HG03025 (cell line): ENCODE measurements at regions not wholly inside any gene's neighbourhood (a gene's known extent, or its start where the extent isn't known, plus 50 kb on each side); places are given as distances from the start of the nearest gene placed in this dataset.
"Not testable (repeated sequence)": the region's sequence is repeated elsewhere in the genome, so short reads cannot be mapped to it uniquely, and the experiment has no call there.

Source experiments
- ATAC-seq: cut with Tn5 transposase; IDR thresholded peaks from one replicate; pipeline ENCODE4 v1.9.1; 2021; ENCODE audit warnings: mild to moderate bottlenecking, moderate library complexity; ENCODE audit not compliant: unreplicated experiment, low FRiP score

DNA sequence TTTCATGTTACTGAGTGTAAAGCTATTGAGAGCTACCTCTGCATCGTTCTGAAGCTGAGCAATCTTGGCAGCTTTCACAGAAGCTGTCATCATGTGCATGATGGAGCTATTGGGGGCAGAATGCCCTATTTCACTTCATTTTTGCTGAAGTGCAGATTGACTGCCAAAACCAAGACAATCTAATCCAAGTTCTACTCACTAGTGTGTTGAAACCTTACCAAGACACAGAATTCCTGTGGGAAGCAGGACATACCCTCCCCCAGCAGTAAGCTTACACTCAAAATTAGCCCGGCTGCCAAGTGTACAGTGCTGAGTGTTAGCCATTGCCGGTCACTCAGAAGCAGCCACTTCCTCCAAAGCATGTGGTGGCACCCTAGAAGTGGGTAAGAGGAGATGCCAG is 177.3 kb upstream of the TENT5A start:
- no peak for ATAC-seq

DNA sequence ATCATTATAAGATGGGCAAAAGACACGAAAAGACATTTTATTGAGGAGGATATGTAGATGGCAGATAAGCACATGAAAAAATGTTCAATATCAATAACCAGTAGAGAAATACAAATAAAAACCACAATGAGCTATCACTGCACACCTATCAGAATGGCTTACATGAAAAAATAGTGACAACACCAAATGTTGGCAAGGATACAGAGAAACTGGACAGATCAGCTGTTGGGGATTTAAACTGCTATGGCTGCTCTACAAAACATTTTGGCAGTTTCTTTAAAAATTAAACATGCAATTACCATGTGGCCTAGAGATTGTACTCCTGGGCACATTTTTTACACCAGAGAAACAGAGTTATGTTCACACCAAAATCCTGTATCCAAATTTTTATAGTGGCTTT is 172.7 kb upstream of the TENT5A start:
- no peak for ATAC-seq

DNA sequence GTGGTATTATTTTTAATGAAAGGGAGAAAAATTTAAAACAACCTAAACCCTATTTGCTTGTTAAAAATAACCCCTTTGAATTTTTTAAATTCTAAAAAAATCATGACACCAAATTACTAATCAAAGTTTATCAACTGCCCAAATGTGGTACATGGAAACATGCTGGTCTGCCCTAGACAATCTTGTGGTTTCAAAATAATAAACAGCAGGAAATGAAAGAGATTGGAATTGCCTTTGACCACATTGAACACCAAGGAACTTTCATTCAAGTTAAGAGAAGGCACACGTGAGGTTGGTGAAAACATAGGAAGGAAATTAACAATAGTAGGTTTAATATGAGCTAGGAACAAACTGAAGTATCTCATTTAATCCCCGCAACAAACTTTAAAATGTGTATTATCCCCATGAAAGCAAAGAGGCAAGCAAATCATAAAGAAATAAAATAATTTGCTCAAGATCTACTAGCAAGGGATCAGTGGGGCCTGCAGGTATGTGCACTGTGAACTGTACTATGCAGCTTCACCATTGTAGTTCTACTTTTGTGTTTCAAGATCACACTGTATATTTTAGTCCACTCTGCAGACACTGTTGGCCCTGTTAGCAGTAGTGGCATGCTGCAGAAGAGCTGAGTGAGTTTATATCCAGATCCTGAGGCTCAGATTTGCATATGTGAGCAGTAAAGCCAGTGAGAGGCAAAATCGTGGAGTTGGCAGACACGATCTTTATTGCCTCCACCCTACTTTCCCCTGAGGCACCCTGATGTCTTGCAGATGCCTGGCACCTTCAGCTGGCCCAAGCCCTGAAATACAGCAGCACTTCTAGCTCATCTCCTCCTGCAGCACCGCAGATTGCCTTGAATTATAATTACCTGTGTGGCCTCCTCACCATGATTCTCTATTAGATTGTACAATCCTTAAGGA is 157.8 kb upstream of the TENT5A start:
- no peak for ATAC-seq

DNA sequence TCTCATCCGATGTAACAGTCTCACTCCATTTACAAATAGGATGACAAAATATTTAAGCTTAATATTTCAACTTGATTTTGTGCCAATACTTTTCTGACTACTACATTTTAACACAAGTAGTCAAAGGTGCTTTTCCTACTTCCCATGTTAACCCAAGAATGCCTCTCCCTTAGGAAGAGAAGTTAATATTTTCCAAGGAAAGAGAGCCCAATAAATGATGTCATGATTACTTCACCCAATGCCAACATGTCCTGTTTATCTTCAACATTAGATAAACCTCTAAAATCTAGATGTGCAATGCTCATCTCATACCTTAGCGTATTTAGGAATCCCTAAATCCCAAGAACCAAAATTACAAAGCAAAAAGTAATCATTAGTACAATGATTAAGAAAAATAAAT is 156.7 kb upstream of the TENT5A start:
- ATAC-seq = no peak

- ATAC-seq = peak; percentile 61
Observed at GRCh38 chr6:81906709-81907204, 154.3 kb upstream of the TENT5A start.

DNA sequence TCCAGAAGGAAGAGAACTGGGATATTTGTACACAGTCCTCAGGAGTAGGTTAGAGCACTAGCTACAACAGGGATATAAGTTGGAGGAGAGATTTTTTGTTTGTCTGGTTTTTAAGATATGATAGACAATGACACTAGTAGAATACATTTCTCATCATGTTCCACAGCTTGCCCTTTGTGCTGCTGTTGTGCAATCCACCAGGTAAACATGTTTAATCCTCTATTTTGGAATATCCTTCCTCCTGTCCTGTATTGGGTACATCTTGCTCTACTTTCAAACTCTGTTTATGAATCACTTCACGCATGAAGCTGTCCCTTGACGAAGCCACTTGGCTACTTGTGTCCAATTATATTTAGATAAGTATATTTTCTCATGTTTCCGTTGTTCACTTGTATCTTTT is 153.6 kb upstream of the TENT5A start:
- peak; percentile 18 for ATAC-seq

DNA sequence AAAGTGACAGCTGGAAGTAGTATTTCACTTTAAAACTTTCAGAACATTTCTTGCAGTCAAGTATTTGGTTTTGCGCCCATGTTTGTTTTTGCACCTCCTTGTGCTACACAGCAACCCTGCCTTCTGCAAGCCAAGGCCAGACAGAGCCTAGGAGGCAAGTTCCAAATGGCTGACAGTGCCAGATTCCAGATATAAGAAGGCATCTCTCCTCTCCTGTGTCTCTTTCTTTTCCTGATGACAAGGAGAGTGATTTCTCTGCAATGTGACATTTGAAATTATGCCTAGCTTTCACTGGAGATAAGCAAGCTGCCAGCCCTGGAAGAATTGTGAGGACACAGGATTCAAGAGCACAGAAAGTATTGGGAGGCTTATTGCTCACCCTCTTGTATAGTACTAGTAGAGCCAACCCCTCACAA is 149.1 kb upstream of the TENT5A start:
- no peak for ATAC-seq

DNA sequence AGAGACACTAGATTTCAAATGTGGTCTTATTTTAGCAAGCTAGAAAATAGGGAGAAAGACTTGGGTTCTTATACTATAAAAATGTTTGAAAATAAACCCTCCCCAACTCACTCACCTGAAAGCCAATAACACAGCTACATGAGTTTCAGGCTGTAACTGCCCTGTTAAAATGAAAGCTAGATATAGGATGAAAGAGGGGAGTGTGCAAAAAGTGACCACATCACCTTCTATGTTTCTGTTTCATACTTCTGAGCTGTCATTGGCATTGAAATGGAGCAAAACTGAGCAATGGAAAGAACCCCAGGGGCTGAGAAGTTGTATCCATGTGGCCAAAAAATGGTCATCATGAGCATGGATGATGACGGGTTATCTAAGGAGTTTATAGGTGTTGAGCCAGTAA is 148.1 kb upstream of the TENT5A start:
- peak; percentile 96 for ATAC-seq

DNA sequence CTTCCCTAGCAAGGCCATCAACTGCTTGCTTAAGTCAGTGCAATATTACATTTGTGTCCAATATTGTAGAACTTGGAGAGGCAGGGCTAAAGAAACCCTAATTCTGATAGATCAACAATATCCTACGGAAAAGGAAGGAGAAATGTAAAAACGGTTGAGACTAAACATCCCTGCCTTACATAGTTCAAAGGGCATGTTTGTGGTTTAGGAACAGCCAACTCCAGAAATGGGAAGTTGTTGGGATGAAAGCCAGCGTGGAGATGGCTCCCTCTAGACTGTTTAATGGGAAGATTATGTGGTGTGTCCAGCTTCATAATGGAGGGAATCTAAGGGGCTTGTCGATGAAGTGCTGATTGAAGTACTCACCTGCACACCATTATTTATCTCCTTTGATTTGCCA is 145.3 kb upstream of the TENT5A start:
- no peak for ATAC-seq

DNA sequence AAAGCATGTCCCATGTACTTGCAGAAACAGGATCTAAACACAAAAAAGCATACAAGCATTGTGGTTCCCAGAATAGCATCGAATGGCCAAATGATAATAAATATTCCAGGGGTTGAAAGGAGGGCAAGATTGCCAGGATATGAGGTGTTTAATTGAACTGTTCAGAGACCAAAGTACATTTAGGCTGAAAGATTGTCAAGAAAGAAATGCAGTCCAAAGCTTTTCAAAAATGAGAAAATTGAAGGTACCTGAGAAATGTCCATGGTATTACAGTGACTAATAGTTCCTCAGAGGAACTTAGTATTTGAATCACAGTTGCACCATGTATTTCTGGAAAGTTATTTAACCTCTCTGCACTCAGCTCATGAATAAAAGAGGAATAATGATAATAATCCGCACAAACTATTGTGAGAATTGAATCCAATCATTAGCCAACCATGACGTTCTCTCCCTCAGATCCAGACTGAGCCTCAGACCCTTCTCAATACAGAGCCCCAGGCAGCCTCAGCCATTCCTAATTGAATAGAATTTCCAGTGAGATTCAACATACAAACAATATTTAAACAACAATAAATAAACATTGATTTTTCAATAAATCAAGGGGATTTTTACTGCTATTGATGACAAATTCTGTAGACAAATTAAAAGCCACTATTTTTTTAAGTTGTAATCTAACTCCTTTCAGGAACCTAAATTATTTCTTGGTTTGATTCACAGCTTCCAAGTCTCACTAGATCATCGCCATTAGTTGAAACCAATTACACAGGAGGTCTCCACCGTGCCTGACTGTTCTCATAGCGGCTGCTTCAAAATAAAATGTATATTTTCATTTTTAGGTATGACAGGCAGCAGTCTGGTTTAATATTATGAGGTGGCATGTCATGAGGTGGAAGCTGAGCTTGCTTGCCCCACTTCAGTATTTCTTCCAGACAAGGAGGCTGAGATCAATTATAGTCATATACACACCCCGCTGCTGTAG is 144.3 kb upstream of the TENT5A start:
- no peak for ATAC-seq

DNA sequence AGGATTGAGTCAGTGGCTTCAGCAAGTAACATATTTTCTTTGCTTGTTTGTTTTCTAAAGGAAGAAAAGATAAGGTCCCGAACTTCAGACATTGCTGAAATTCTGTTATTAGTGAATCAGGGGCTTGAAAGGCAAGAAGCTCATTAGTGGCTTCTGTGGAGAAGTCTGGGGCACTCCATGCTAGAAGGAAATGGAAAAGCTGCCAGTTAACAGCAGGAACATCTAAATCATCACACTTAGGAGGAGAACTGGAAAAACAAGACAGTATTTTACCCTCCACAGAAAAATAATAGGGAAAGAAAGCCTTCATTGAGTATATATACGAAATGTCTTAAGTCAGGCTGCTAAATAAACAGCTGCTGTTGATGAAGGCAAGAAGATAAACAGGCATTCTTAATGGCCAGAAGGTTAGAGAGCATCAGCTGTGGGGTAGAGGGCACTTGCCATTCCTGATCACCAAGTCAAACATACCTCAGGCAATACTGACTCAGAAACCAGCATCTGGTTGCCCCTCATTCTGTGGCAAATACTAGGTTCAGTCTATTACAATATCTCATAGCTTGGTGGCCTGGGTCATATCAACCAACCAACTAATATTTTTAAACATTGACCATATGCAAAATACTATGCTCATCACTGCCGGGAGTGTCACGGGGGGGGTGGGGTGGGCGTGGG is 143.2 kb upstream of the TENT5A start:
- no peak for ATAC-seq

GRCh38 chr6:81894788-81895271 is 142.3 kb upstream of the TENT5A start:
- no peak for ATAC-seq

- ATAC-seq = no peak
Observed at GRCh38 chr6:81894306-81894705, 141.8 kb upstream of the TENT5A start.

DNA sequence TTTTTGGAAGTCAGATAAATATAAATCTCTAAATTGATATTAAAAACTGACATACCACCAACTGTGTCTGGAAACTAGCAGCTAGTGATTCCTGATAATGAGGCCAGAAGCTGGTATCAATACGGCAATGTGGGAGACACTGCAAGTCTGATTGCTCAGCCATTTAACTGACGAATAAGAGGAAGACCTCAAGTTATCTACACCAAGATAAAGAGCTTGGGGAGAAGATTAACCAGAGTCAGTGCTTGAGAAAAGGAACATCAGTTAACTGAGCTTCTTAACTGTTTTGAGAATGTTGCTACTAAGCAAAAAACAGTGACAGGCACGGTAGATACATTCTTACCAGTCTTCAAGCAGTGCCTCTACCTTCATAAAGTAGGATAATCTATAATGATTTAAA is 140.4 kb upstream of the TENT5A start:
- ATAC-seq = no peak

DNA sequence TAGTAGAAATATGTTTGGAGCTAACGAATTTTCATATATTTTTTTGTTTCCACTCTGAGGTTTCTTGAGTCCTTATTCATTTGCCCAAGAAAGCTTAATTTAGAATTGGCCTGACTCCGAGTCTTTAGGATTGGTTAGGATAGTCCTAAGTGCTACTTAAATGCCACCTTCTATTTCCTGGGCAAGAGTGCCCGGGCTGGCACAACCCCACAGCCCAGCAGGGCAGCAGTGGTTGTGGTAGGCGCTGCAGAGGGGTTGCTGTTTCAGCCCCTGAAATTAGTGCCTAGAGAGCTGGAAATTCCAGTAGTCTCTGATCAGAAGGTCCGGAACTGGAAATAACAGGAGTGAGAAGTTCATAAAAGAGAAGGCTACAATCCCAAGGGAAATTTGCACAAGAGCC is 139.4 kb upstream of the TENT5A start:
- no peak for ATAC-seq

DNA sequence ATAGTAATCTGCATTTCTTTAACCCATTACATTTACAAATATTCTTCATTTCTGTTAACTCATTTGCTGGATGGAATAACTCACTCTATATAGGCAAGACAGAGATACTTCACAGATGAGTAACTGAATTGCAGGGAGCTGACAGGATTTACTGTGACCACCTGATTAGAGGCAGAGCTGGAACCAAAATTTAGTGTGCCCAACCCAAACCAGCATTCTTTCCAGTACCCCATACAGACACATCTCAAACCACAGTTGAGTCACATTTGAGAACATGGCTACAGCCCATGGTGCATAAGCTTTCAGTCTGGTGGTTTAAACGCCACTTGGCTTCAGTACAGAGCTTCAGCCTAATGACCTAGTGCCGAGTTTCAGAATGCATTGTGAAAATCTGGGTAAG is 138.4 kb upstream of the TENT5A start:
- ATAC-seq = no peak

DNA sequence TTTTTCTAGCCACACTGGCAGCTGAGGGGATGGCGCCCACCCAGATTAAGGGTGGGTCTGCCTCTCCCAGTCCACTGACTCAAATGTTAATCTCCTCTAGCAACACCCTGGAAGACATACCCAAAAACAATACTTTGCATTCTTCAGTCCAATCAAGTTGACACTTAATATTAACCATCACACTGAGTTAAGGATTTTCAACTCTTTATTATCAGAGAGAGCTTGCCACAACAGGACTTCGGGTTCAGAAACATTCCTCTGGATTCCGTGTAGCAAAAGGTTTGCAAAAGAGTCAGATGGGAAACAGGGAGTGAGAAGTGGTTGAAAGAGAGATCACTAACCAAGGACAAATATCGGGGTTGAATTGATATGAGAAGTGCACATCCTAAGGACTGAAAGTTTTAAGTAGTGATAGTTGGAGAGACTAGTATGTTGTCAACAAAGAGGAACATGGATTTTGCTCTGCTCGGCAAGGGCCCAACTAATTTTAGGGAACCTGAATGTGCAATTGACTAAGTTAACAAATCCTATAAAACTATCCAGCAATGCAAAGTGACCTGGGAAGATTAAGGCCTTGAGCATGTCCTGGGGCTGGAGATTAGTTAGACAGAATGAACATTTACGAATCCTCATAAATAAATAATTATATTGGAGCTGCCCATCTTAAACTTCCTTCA is 137.0 kb upstream of the TENT5A start:
- no peak for ATAC-seq

DNA sequence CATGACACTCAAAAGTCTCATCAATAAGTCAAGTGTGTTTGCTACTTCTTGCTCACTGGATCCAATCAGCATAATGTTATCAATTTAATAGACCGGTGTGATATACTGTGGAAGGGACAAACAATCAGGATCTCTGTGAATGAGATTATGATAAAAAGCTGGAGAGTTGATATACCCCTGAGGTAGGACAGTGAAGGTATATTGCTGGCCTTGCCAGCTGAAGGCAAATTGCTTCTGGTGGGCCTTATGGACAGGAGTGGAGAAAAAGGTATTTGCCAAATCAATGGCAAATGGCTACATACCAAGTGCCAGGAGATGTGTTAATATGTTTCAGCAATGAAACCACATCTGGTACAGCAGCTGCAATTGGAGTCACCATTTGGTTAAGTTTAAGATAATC is 134.4 kb upstream of the TENT5A start:
- ATAC-seq = not testable (repeated sequence)

DNA sequence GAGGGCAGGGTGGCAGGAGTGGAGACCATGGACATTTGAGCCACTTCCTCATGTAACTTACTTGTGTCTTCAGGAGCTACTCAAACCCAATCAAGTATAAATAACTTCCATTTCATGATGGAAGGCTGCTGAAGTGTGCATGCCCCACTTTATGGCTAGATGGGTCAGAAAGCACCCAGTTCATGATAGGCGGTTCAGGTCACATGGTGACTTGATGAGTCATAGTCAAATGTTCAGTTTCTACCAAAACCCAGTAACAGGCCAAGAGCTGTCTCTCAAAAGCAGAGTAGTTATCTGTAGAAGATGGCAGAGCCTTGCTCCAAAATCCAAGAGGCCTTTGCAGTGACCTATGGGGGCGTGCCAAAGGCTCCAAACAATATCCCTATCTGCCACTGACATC is 133.7 kb upstream of the TENT5A start:
- ATAC-seq = no peak

DNA sequence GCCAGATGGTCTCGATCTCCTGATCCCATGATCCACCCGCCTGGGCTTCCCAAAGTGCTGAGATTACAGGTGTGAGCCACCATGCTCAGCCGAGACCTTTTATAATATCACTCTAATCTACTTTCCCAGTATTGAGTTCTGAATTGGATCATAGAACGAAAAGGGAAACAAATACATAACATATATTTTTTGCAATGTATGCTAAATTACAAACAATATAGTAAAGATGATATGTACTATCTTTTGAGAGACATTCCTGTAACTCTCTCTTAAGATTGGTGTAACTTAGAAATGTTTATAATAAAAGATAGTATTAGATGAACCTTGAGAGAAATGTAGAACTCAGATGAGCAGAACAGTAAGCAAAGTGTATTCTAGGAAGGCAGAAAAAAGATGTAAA is 129.2 kb upstream of the TENT5A start:
- ATAC-seq = no peak
